HG03025 (cell line): ENCODE measurements at regions not wholly inside any gene's neighbourhood (a gene's known extent, or its start where the extent isn't known, plus 50 kb on each side); places are given as distances from the start of the nearest gene placed in this dataset.
"Not testable (repeated sequence)": the region's sequence is repeated elsewhere in the genome, so short reads cannot be mapped to it uniquely, and the experiment has no call there.

Experiments used
- ATAC-seq: cut with Tn5 transposase; IDR thresholded peaks from one replicate; pipeline ENCODE4 v1.9.1; 2021; ENCODE audit warnings: mild to moderate bottlenecking, moderate library complexity; ENCODE audit not compliant: unreplicated experiment, low FRiP score

- no peak for ATAC-seq
Measured at GRCh38 chr3:109648027-109648426, 310.7 kb upstream of the DPPA4 start.

- ATAC-seq, result no peak
Measured at GRCh38 chr3:109656225-109656624, 318.9 kb upstream of the DPPA4 start.

- ATAC-seq, result no peak
Measured at GRCh38 chr3:109678600-109678999, 341.3 kb upstream of the DPPA4 start.

GRCh38 chr3:109679664-109680063 lies 342.3 kb upstream of the DPPA4 start:
- ATAC-seq, result no peak

GRCh38 chr3:109683746-109684145 lies 346.4 kb upstream of the DPPA4 start:
- no peak for ATAC-seq

- ATAC-seq, result no peak
Measured at GRCh38 chr3:109685084-109686079, 348.0 kb upstream of the DPPA4 start.

- ATAC-seq, result no peak
Measured at GRCh38 chr3:109687626-109688025, 350.3 kb upstream of the DPPA4 start.

- ATAC-seq, result no peak
Measured at GRCh38 chr3:109696932-109697331, 359.6 kb upstream of the DPPA4 start.

GRCh38 chr3:109702252-109702651 lies 364.9 kb upstream of the DPPA4 start:
- ATAC-seq, result peak; percentile 49

- no peak for ATAC-seq
Measured at GRCh38 chr3:109702976-109703375, 365.6 kb upstream of the DPPA4 start.

- not testable (repeated sequence) for ATAC-seq
Measured at GRCh38 chr3:109705133-109705532, 367.8 kb upstream of the DPPA4 start.

- no peak for ATAC-seq
Measured at GRCh38 chr3:109707617-109708016, 370.3 kb upstream of the DPPA4 start.

- ATAC-seq, result no peak
Measured at GRCh38 chr3:109713288-109713687, 375.9 kb upstream of the DPPA4 start.

- ATAC-seq, result no peak
Measured at GRCh38 chr3:109715707-109716106, 378.4 kb upstream of the DPPA4 start.

- no peak for ATAC-seq
Measured at GRCh38 chr3:109718850-109719249, 381.5 kb upstream of the DPPA4 start.

GRCh38 chr3:109728861-109729494 lies 391.6 kb upstream of the DPPA4 start:
- no peak for ATAC-seq

GRCh38 chr3:109731639-109732473 lies 394.5 kb upstream of the DPPA4 start:
- ATAC-seq, result peak; percentile 94

GRCh38 chr3:109743981-109744380 lies 406.6 kb upstream of the DPPA4 start:
- no peak for ATAC-seq

GRCh38 chr3:109772520-109772919 lies 435.2 kb upstream of the DPPA4 start:
- no peak for ATAC-seq

- ATAC-seq, result no peak
Measured at GRCh38 chr3:109774108-109774507, 436.8 kb upstream of the DPPA4 start.

GRCh38 chr3:109784285-109784684 lies 446.9 kb upstream of the DPPA4 start:
- ATAC-seq, result no peak
